AG08395 (cell line): ENCODE measurements at regions not wholly inside any gene's neighbourhood (a gene's known extent, or its start where the extent isn't known, plus 50 kb on each side); places are given as distances from the start of the nearest gene placed in this dataset.
A peak's percentile ranks its signal among the peaks of the same experiment; 100 is the strongest.

ENCODE experiments used
- DNase-seq: peaks from one replicate; pipeline ENCODE4 v3.0.0; 2012; ENCODE audit warnings: mixed read lengths, low spot score

- DNase-seq, result no peak
Observed at GRCh38 chr6:56407883-56408410, 160.6 kb upstream of the COL21A1 start.

GRCh38 chr6:56406276-56407269 is 159.2 kb upstream of the COL21A1 start:
- no peak for DNase-seq

GRCh38 chr6:56404599-56404998 is 157.2 kb upstream of the COL21A1 start:
- DNase-seq, result no peak

GRCh38 chr6:56403745-56404144 is 156.4 kb upstream of the COL21A1 start:
- DNase-seq, result no peak

- DNase-seq, result no peak
Observed at GRCh38 chr6:56401477-56402070, 154.2 kb upstream of the COL21A1 start.

GRCh38 chr6:56400273-56400672 is 152.9 kb upstream of the COL21A1 start:
- no peak for DNase-seq

- DNase-seq, result no peak
Observed at GRCh38 chr6:56399672-56400263, 152.4 kb upstream of the COL21A1 start.

- DNase-seq, result no peak
Observed at GRCh38 chr6:56399250-56399671, 151.9 kb upstream of the COL21A1 start.

GRCh38 chr6:56396435-56396834 is 149.1 kb upstream of the COL21A1 start:
- DNase-seq, result no peak

GRCh38 chr6:56393615-56394612 is 146.5 kb upstream of the COL21A1 start:
- no peak for DNase-seq

- no peak for DNase-seq
Observed at GRCh38 chr6:56388415-56388755, 141.0 kb upstream of the COL21A1 start.

- DNase-seq, result no peak
Observed at GRCh38 chr6:56387621-56388414, 140.4 kb upstream of the COL21A1 start.

GRCh38 chr6:56386717-56387116 is 139.3 kb upstream of the COL21A1 start:
- DNase-seq, result no peak

- no peak for DNase-seq
Observed at GRCh38 chr6:56385981-56386593, 138.7 kb upstream of the COL21A1 start.

- no peak for DNase-seq
Observed at GRCh38 chr6:56383160-56383559, 135.8 kb upstream of the COL21A1 start.

GRCh38 chr6:56382416-56382940 is 135.1 kb upstream of the COL21A1 start:
- no peak for DNase-seq

- DNase-seq, result peak; percentile 24
Observed at GRCh38 chr6:56381801-56382251, 134.4 kb upstream of the COL21A1 start.

- no peak for DNase-seq
Observed at GRCh38 chr6:56380476-56380875, 133.1 kb upstream of the COL21A1 start.

GRCh38 chr6:56378966-56379585 is 131.7 kb upstream of the COL21A1 start:
- no peak for DNase-seq
